Peyer's patch (tissue), 4 donors: ENCODE measurements at regions not wholly inside any gene's neighbourhood (a gene's known extent, or its start where the extent isn't known, plus 50 kb on each side); places are given as distances from the start of the nearest gene placed in this dataset.

Experiments used
- POLR2A ChIP-seq, 2 donors: fragments of 450-650 bp; IDR thresholded peaks; one replicate each; pipeline ENCODE4 v1.5.1; 2017; ENCODE audit warnings: antibody characterized with exemption in 2 of 2, mild to moderate bottlenecking in 2 of 2, moderate library complexity in 2 of 2
- TF ChIP-seq, protein P1 (sequence below), 6 experiments: fragments of 450-650 bp in 4 of 6; fragments of 200-600 bp in 2 of 6; sonication (generic) in 1 of 6; IDR thresholded peaks; one replicate each; pipeline ENCODE4 v1.5.1; 2017 to 2019; ENCODE audit warnings: antibody characterized with exemption in 6 of 6, mild to moderate bottlenecking in 3 of 6, moderate library complexity in 1 of 6

DNA sequence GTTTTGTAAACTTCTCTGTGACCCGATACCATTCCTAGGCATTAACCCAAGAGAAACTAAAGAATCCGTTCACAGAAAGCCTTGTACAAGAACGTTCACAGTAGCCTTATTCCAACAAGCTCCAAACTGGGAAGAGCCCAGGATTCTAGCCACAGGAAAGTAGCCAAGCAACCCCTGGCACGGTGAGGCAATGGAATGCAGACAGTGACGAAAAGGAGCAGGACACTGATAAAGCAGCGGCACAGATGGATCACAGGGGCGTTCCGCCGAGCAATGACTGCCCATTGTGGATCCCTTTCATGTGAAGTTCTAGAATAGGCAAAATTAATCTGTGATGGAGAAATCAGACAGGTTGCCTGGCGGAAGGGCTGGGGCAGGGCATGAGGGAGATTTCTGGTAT, 198.7 kb upstream of the CHRNA7 start:
- TF ChIP-seq, protein P1, sequence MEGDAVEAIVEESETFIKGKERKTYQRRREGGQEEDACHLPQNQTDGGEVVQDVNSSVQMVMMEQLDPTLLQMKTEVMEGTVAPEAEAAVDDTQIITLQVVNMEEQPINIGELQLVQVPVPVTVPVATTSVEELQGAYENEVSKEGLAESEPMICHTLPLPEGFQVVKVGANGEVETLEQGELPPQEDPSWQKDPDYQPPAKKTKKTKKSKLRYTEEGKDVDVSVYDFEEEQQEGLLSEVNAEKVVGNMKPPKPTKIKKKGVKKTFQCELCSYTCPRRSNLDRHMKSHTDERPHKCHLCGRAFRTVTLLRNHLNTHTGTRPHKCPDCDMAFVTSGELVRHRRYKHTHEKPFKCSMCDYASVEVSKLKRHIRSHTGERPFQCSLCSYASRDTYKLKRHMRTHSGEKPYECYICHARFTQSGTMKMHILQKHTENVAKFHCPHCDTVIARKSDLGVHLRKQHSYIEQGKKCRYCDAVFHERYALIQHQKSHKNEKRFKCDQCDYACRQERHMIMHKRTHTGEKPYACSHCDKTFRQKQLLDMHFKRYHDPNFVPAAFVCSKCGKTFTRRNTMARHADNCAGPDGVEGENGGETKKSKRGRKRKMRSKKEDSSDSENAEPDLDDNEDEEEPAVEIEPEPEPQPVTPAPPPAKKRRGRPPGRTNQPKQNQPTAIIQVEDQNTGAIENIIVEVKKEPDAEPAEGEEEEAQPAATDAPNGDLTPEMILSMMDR (IDR thresholded peaks at IDR 0.05), result no peak
- TF ChIP-seq POLR2A (IDR thresholded peaks at IDR 0.05), result no peak
